ENCODE measurements at regions not wholly inside any gene's neighbourhood (a gene's known extent, or its start where the extent isn't known, plus 50 kb on each side); places are given as distances from the start of the nearest gene placed in this dataset.

GRCh38 chr13:90305796-90306195 lies 1041.7 kb upstream of the MIR17HG start:
- TF ChIP-seq GATA3 (IDR thresholded peaks at IDR 0.05; ENCODE audit: low read depth, low read length) (no peak), GATA2 (IDR thresholded peaks at IDR 0.05; ENCODE audit: low read depth, low read length) (no peak)

Measured in SH-SY5Y (cell line).